ENCODE measurements at regions not wholly inside any gene's neighbourhood (a gene's known extent, or its start where the extent isn't known, plus 50 kb on each side); places are given as distances from the start of the nearest gene placed in this dataset.

DNA sequence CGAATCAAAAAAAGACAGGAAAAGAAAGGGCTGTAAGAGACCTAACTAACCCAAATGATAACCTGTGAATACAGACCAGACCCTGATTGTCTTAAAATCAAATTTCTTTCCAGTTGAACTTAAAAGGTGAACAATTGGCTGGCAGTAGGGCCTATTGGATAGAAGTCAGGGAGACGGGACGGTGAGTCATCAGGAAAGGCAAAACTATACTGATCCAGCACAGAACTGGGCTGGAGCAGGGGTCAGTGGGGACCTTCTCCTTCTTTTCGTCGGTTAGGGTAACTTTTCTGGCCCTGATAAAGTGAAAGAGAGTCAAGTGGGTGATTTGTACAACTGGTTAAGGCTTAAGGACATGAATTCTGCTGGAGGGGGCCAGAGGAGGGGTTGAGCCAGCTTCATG lies 84.9 kb upstream of the OTX2 start:
- TF ChIP-seq POLR2A (IDR thresholded peaks at IDR 0.05) (no peak), POLR2AphosphoS5 (IDR thresholded peaks at IDR 0.05) (no peak), EP300 (IDR thresholded peaks at IDR 0.05) (no peak)
- TF ChIP-seq, protein P1, sequence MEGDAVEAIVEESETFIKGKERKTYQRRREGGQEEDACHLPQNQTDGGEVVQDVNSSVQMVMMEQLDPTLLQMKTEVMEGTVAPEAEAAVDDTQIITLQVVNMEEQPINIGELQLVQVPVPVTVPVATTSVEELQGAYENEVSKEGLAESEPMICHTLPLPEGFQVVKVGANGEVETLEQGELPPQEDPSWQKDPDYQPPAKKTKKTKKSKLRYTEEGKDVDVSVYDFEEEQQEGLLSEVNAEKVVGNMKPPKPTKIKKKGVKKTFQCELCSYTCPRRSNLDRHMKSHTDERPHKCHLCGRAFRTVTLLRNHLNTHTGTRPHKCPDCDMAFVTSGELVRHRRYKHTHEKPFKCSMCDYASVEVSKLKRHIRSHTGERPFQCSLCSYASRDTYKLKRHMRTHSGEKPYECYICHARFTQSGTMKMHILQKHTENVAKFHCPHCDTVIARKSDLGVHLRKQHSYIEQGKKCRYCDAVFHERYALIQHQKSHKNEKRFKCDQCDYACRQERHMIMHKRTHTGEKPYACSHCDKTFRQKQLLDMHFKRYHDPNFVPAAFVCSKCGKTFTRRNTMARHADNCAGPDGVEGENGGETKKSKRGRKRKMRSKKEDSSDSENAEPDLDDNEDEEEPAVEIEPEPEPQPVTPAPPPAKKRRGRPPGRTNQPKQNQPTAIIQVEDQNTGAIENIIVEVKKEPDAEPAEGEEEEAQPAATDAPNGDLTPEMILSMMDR (IDR thresholded peaks at IDR 0.05) = no peak
